Lung microvascular endothelial cell (primary cell): ENCODE measurements at regions not wholly inside any gene's neighbourhood (a gene's known extent, or its start where the extent isn't known, plus 50 kb on each side); places are given as distances from the start of the nearest gene placed in this dataset.
"Not testable (repeated sequence)": the region's sequence is repeated elsewhere in the genome, so short reads cannot be mapped to it uniquely, and the experiment has no call there.

Experiments
- DNase-seq, 2 donors: peaks; one replicate each; pipeline versions ENCODE4 v3.0.0 to v3.0.0-alpha.2; 2010; ENCODE audit warnings: low read depth in 2 of 2

DNA sequence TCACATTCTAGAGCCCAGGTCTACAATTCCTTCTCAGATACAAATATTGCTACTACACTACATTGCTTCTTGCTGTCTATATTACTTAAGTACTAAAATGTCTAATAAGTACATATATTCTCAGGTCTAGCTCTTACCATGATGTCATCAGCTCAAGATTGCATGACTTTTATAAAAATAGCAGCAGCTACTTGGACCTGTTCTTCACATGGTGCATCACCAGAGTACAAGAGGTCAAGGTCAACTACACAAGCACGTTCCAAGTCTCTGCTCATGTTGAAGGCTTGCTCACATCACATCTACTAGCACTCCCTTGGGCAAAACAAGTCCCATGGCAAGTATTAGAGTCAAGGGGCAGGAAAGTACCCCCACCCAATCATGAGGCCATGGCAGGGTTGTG lies 465.6 kb downstream of the MED13L start:
- DNase-seq: no peak

GRCh38 chr12:115811045-115811444 lies 466.4 kb downstream of the MED13L start:
- DNase-seq: no peak

DNA sequence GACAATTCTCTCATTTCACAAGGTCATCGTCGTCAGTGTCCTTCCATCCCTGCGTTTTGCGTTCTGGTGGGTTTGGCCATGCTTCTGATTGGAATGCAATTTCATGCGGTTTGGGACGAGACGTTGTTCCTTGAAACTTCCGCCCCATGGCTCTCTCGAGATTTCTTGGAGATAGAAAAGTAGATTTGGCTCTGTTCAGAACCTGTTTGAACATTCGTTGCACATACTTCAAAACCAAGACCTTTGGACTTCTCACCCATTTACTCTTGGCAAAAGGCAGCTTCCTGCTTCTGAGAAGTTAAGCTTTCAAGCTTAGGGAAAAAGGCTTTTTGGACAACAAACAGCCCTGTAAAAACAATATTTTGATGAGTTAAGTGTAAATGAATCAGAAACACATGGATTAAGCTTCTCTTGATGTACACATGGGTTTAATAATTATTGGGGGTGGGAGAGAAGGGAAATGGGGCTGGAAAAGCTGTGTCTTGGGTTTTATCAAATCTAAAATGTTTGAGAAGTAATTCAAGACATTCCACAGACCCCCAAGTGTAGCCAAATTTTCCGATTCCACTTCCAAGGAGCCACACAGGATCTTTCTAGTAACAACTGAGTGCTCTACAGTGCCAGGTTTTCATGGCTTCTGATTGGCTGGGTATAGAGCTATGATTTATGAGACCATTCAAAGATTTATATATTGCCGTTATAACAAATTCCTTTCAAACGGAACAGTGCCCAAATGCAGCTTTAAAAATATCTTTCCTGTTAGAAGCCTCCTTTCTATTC lies 467.2 kb downstream of the MED13L start:
- DNase-seq: no peak

- no peak for DNase-seq
These were observed 471.5 kb downstream of the MED13L start for GRCh38 chr12:115806000-115806399.

GRCh38 chr12:115802767-115803166 lies 474.7 kb downstream of the MED13L start:
- no peak for DNase-seq

- DNase-seq: no peak
These were observed 475.6 kb downstream of the MED13L start for GRCh38 chr12:115801871-115802270.

DNA sequence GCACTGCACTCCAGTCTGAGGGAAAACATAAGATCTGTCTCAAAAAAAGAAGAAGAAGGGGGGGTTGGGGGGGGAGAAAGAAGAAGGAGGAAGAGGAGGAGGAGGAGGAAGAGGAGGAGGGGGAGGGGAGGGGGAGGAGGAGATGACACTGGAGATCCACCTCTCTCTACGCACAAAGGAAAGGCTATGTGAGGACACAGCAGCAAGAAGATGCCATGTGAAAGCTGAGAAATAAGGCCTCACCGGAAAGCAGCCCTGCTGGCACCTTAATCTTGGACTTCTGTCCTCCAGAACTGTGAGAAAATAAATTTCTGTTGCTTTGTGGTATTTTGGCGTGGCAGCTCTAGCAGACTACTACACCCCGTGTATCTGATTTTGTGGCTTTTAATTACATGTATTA lies 477.9 kb downstream of the MED13L start:
- no peak for DNase-seq

DNA sequence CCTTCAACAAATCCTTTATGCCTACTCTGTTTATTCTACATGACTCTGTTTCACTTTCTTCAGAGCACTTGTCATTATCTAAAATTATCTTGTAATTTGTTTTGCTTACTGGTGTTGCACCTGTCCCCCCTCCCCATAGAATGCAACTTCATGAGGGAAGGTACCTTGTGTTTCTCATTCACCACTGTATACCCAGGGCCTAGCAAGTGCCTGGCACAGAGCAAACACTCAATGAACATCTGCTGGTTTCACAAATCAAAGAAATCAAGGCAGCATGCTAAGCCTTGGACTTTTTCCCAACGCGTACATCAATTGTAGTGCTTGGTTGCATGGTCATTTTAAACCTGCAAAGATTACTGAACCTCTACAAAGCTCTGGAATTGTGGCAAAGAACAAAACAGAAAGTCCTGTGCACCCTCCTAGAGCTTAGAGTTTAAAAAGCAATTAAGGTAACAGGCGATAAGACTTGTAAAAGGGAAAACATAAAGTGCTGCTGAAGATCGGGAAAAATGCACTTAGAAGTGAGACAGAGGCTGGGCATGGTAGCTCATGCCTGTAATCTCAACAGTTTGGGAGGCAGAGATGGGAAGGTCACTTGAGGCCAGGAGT lies 479.1 kb downstream of the MED13L start:
- DNase-seq: no peak

DNA sequence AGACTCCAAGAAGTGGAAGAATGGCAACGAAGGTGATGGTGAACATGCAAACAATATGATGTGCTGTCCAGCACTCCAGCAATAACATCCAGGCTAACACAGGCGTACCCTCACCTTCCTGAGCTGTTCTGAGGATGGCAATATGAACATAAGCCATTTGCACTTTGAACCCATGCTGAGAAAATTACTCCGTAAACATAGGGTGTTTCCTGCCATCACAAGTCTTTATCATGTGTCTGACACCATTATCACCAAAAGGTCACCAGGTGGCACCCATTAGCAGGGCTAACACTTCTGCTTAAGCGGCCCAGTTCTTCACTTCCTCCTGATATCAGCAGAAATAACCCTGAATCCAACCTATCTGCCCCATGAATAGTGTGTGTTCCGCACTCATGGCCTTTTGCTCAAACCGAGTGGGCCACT lies 482.8 kb downstream of the MED13L start:
- DNase-seq: no peak

DNA sequence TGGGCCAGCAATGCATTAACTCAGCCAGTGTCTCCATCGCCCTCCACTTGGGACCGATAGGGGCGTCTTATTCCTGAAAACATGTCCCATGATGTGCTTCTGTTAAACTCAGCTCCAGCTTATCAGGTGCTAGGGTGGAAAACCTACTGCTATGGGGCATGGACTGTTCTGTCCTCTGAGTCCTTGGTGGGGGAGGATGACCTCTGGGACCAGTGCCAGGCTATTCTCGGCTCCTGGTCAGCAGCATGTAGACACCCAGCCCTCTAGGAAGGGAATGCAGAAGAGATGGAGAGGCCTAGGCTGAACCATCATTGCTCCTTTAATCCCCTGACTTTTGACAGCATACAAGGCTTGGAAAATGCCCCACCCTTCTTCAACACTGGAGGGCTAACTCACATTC lies 486.2 kb downstream of the MED13L start:
- DNase-seq: no peak

GRCh38 chr12:115790526-115790925 lies 487.0 kb downstream of the MED13L start:
- DNase-seq: no peak

GRCh38 chr12:115786490-115786889 lies 491.0 kb downstream of the MED13L start:
- DNase-seq: not testable (repeated sequence)

DNA sequence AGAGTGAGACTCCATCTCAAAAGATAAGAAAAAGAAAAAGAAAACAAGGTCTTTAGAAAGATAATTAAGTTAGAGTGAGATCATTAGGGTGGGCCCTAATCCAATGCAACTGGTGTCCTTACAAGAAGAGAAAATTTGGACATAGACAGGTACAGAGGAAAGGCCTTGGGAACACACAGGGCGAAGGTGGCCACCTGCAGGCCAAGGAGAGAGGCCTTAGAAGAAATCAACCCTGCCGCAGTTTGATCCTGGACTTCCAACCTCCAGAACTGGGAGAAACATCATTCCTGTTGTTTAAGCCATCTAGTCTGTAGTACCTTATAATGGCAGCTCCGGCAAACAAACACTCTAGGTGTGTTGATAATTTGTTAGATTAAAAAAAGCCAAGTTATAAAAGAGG lies 491.9 kb downstream of the MED13L start:
- no peak for DNase-seq

- DNase-seq: no peak
These were observed 501.1 kb downstream of the MED13L start for GRCh38 chr12:115776399-115776798.

DNA sequence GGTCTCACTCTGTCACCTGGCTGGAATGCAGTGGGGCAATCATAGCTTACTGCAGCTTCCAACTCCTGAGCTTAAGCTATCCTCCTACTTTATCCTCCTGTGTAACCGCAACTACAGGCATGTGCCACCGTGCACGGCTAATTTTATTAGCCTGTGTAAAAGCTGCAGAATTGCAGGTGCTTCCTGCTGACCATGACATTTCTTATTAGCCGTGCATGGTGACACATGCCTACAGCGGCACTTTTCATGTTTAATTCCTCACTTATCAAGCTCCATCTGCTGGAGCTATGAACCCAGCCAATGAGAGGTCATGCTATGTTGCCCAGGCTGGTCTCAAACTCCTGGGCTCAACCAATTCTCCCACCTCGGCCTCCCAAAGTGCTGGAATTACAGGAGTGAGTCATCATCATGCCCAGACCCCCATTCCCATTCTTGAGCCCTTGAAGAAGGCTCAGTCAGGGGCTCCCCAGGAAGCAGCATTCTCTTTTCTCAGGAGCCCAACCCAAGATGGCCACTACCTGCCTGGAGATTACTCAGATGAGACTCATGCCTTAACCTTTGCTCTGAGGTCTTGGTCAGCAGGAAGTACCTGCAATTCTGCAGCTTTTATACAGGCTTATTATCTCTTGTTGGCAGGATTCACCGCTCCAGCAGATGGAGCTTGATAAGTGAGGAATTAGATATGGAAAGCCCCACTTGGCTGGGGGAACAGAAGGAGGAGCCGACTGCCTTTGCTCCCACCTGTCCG lies 503.2 kb downstream of the MED13L start:
- DNase-seq: no peak

DNA sequence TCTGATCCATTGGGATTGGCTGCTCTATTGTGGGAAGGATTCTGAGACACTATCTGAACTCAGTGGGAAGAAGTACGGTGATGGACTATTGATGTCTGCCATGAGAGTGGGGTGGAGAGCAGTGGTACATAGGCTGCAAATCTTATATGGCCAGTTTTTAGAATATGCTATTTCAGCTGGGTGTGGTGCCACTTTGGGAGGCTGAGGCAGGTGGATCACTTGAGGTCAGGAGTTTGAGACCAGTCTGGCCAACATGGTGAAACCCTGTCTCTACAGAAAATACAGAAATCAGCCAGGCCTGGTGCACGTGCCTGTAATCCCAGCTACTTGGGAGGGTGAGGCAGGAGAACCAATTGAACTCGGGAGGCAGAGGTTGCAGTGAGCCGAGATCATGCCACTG lies 505.9 kb downstream of the MED13L start:
- no peak for DNase-seq

- DNase-seq: no peak
These were observed 506.4 kb downstream of the MED13L start for GRCh38 chr12:115771065-115771464.

GRCh38 chr12:115770643-115771042 lies 506.9 kb downstream of the MED13L start:
- DNase-seq: no peak

DNA sequence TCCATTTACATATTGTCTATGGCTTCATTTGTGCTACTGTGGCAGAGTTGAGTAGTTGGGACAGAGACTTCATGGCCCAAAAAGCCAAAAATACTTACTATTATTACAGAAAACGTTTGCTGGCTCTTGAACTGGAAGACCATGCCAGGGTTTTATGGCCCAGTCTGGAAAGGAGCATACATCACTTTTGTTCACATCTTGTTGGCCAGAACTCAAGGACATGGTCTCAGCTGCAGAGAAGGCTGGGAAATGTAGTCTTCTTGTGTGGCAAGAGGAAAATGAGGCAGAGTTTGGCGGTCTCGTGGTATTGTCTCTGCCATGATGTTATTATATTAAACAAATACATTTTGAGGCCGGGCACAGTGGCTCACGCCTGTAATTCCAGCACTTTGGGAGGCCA lies 509.6 kb downstream of the MED13L start:
- DNase-seq: no peak

DNA sequence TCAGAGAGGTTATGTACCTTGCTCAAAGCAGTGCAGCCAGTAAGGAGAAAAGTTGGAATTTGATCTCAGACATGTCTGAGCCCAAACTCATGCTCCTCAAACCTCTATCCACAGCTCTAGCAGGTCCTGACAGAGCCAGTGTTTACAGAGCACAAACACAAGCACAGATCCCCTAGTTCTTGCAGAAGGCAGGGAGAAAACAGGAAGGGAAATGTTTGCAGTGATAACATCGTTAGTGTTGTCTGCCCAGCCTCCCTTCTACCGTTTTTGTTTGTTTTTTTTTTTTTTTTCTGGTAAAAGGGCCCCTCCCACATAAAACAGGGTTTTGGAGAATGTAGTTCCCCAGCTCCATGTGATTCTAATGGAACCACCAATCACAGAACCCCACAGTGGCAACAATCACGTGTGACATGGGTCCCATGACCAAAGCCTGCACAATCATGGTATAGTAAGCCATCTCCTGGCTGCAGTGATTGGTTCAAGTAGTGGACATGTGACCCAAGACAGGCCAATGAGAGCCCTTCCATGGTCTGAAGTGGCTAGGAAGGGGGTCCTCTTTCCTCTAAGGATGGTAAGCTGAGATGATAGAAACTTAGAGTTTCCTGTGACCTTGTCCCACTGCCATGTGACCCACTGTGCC lies 513.4 kb downstream of the MED13L start:
- no peak for DNase-seq

GRCh38 chr12:115763376-115763775 lies 514.1 kb downstream of the MED13L start:
- no peak for DNase-seq

- DNase-seq: no peak
These were observed 514.6 kb downstream of the MED13L start for GRCh38 chr12:115762936-115763335.
